HEK293 (cell line): ENCODE measurements at regions not wholly inside any gene's neighbourhood (a gene's known extent, or its start where the extent isn't known, plus 50 kb on each side); places are given as distances from the start of the nearest gene placed in this dataset.

Source experiments
- CTCF ChIA-PET: fragments of 350-600 bp; formaldehyde crosslinking; extraction: SDS; loops from one replicate; lab custom pipeline; 2021; ENCODE audit warnings: antibody characterized with exemption; lab: Yijun Ruan, JAX
- POLR2A ChIA-PET: fragments of 300-600 bp; formaldehyde crosslinking; extraction: SDS; loops from one replicate; lab custom pipeline; 2020; ENCODE audit warnings: antibody characterized with exemption, inconsistent platforms; lab: Yijun Ruan, JAX
- H3K27ac ChIP-seq: fragments of 200-500 bp; sonication (Bioruptor generic); 2 replicates; pipeline ENCODE4 v1.5.1; 2014; ENCODE audit warnings: low read depth, low read length, control low read depth, inconsistent platforms; ENCODE audit errors: extremely low read depth
- H3K36me3 ChIP-seq, 2 experiments: fragments of 200-500 bp in 1 of 2; sonication (Bioruptor generic) in 1 of 2; 1 replicate in 1 of 2; 2 replicates in 1 of 2; pipeline ENCODE4 v1.5.1; 2014 to 2017; ENCODE audit warnings: inconsistent platforms in 2 of 2, low read length in 2 of 2; ENCODE audit not compliant: control insufficient read depth in 2 of 2, insufficient read depth in 1 of 2
- H3K4me1 ChIP-seq: fragments of 200-500 bp; sonication (Bioruptor generic); 2 replicates; pipeline ENCODE4 v1.5.1; 2014; ENCODE audit warnings: mild to moderate bottlenecking, low read length, inconsistent platforms; ENCODE audit not compliant: control insufficient read depth, insufficient read depth
- H3K4me3 ChIP-seq: 2 replicates; pipeline ENCODE4 v1.5.1; 2011; ENCODE audit warnings: low read depth, mild to moderate bottlenecking, control low read depth, low read length, moderate library complexity
- H3K9me3 ChIP-seq: fragments of 200-500 bp; sonication (Bioruptor generic); 2 replicates; pipeline ENCODE4 v1.5.1; 2014; ENCODE audit warnings: low read depth, low read length, inconsistent platforms; ENCODE audit not compliant: control insufficient read depth, insufficient read depth
- GLI2 ChIP-seq: fragments of 450-650 bp; formaldehyde crosslinking; IDR thresholded peaks from 2 replicates; pipeline ENCODE4; 2017; ENCODE audit warnings: missing biosample characterization, missing genetic modification characterization, low read depth, borderline replicate concordance
- MZF1 ChIP-seq: fragments of 450-650 bp; formaldehyde crosslinking; IDR thresholded peaks from 2 replicates; pipeline ENCODE4 v1.5.1; 2017; ENCODE audit warnings: missing biosample characterization, missing genetic modification characterization, borderline replicate concordance
- OVOL3 ChIP-seq: fragments of 450-650 bp; formaldehyde crosslinking; IDR thresholded peaks from 2 replicates; pipeline ENCODE4 v1.5.1; 2016; ENCODE audit warnings: missing biosample characterization, missing genetic modification characterization
- RBAK ChIP-seq: fragments of 450-650 bp; formaldehyde crosslinking; IDR thresholded peaks from 2 replicates; pipeline ENCODE4 v1.5.1; 2016; ENCODE audit warnings: missing biosample characterization, missing genetic modification characterization
- ZIC2 ChIP-seq: fragments of 450-650 bp; formaldehyde crosslinking; IDR thresholded peaks from 2 replicates; pipeline ENCODE4 v1.5.1; 2016; ENCODE audit warnings: missing biosample characterization, missing genetic modification characterization
- ZNF16 ChIP-seq: fragments of 450-650 bp; formaldehyde crosslinking; IDR thresholded peaks from 2 replicates; pipeline ENCODE4 v1.5.1; 2016; ENCODE audit warnings: low read depth, missing biosample characterization, missing genetic modification characterization
- ZNF274 ChIP-seq, 2 experiments: fragments of 200-500 bp in 1 of 2; fragments of 450-650 bp in 1 of 2; sonication (Bioruptor generic) in 1 of 2; formaldehyde crosslinking in 1 of 2; IDR thresholded peaks; 2 replicates each; pipeline versions ENCODE4 v1.5.1 to v1.6.1; 2014 to 2016; ENCODE audit warnings: borderline replicate concordance in 1 of 2, inconsistent platforms in 1 of 2, low read length in 1 of 2, missing biosample characterization in 1 of 2, missing genetic modification characterization in 1 of 2
- ZNF335 ChIP-seq: fragments of 450-650 bp; formaldehyde crosslinking; conservative IDR thresholded peaks from 2 replicates; pipeline ENCODE4 v1.5.1; 2016; ENCODE audit warnings: missing biosample characterization, missing genetic modification characterization
- ZNF391 ChIP-seq: fragments of 450-650 bp; formaldehyde crosslinking; IDR thresholded peaks from 2 replicates; pipeline ENCODE4 v1.5.1; 2016; ENCODE audit warnings: low read depth, missing biosample characterization, missing genetic modification characterization, borderline replicate concordance
- ZNF560 ChIP-seq: fragments of 450-650 bp; formaldehyde crosslinking; IDR thresholded peaks from 2 replicates; pipeline ENCODE4 v1.5.1; 2017; ENCODE audit warnings: missing biosample characterization, missing genetic modification characterization, borderline replicate concordance
- ZNF585B ChIP-seq: fragments of 450-650 bp; formaldehyde crosslinking; IDR thresholded peaks from 2 replicates; pipeline ENCODE4 v1.5.1; 2016; ENCODE audit warnings: missing biosample characterization, missing genetic modification characterization
- ZNF626 ChIP-seq: fragments of 450-650 bp; sonication (Bioruptor Pico); formaldehyde crosslinking; IDR thresholded peaks from 2 replicates; pipeline ENCODE4 v1.5.1; 2018; ENCODE audit warnings: missing biosample characterization, missing genetic modification characterization, inconsistent platforms
- ZNF629 ChIP-seq: fragments of 450-650 bp; formaldehyde crosslinking; IDR thresholded peaks from 2 replicates; pipeline ENCODE4 v1.5.1; 2017; ENCODE audit warnings: missing biosample characterization, missing genetic modification characterization
- ZNF670 ChIP-seq: fragments of 450-650 bp; formaldehyde crosslinking; IDR thresholded peaks from 2 replicates; pipeline ENCODE4 v1.5.1; 2016; ENCODE audit warnings: missing biosample characterization, missing genetic modification characterization, low read depth
- ZNF677 ChIP-seq: fragments of 450-650 bp; IDR thresholded peaks from 2 replicates; pipeline ENCODE4 v1.5.0; 2018; ENCODE audit warnings: missing biosample characterization, mild to moderate bottlenecking, missing genetic modification characterization, moderate library complexity
- ZNF837 ChIP-seq: fragments of 450-650 bp; formaldehyde crosslinking; IDR thresholded peaks from 2 replicates; pipeline ENCODE4 v1.5.1; 2016; ENCODE audit warnings: missing biosample characterization, missing genetic modification characterization
- TF ChIP-seq, protein P1 (sequence below): fragments of 450-650 bp; formaldehyde crosslinking; IDR thresholded peaks from 2 replicates; pipeline ENCODE4 v1.5.1; 2016; ENCODE audit warnings: missing biosample characterization, missing genetic modification characterization
- TF ChIP-seq, protein P2 (sequence below): fragments of 450-650 bp; formaldehyde crosslinking; IDR thresholded peaks from 2 replicates; pipeline ENCODE4 v1.5.1; 2016; ENCODE audit warnings: missing biosample characterization, missing genetic modification characterization, borderline replicate concordance
- TF ChIP-seq, protein P3 (sequence below): sonication (generic); formaldehyde crosslinking; IDR thresholded peaks from 2 replicates; pipeline ENCODE4 v1.8.1; 2022; ENCODE audit warnings: mild to moderate bottlenecking, moderate library complexity, missing genetic modification reagents
- TF ChIP-seq, protein P4 (sequence below): fragments of 450-650 bp; formaldehyde crosslinking; IDR thresholded peaks from 2 replicates; pipeline ENCODE4 v1.5.1; 2016; ENCODE audit warnings: missing biosample characterization, missing genetic modification characterization

DNA sequence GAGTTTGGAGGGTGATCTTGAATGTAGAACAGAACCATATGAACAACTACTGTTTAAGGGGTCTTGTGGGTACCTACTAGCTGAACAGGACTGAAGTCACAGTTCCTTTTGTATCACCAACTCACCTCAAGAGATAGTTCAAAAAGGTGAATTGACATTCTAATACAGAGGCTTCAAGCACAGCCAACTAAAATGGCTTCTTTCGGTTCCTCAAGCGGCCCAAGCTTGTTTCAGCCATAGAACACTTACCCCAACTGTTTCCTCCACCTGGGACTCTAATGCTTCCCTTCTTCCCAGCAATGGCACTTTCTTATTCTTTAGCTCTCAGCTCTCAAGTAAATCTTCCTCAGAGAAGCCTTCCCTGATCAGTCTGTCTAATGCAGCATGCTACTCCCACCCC is 277.5 kb upstream of the GK2 start:
- ChIA-PET POLR2A (no interaction called here), CTCF (interaction anchor here (0.6 kb wide), 1 partner anchor 196 kb away, joined by 3 read pairs; no protein-coding TSS in a partner anchor)
- H3K36me3 ChIP-seq: no peaks in the 10 kb centered on the region
- H3K4me3 ChIP-seq: no peak overlapping the region
- H3K9me3 ChIP-seq: no peaks in the 10 kb centered on the region
- no peaks in the 10 kb centered on the region for H3K4me1 ChIP-seq
- TF ChIP-seq OVOL3 (no peak), ZNF560 (no peak), ZNF585B (no peak), RBAK (tag by site-specific recombination) (no peak), ZNF837 (no peak), ZNF16 (tag by site-specific recombination) (no peak), MZF1 (tag by site-specific recombination) (no peak), ZNF629 (no peak), ZNF391 (no peak), ZNF335 (no peak), GLI2 (no peak), ZNF626 (tag by site-specific recombination) (no peak), ZNF677 (tag by site-specific recombination) (no peak), ZNF274 (IDR thresholded peaks at IDR 0.05; ENCODE audit: low read length) (no peak), ZNF274 (tag by site-specific recombination; IDR thresholded peaks at IDR 0.05; ENCODE audit: borderline replicate concordance) (no peak), ZIC2 (tag by site-specific recombination) (no peak), ZNF670 (no peak)
- TF ChIP-seq, protein P1, sequence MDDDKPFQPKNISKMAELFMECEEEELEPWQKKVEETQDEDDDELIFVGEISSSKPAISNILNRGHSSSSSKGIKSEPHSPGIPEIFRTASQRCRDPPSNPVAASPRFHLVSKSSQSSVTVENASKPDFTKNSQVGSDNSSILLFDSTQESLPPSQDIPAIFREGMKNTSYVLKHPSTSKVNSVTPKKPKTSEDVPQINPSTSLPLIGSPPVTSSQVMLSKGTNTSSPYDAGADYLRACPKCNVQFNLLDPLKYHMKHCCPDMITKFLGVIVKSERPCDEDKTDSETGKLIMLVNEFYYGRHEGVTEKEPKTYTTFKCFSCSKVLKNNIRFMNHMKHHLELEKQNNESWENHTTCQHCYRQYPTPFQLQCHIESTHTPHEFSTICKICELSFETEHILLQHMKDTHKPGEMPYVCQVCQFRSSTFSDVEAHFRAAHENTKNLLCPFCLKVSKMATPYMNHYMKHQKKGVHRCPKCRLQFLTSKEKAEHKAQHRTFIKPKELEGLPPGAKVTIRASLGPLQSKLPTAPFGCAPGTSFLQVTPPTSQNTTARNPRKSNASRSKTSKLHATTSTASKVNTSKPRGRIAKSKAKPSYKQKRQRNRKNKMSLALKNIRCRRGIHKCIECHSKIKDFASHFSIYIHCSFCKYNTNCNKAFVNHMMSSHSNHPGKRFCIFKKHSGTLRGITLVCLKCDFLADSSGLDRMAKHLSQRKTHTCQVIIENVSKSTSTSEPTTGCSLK: no peak
- TF ChIP-seq, protein P2, sequence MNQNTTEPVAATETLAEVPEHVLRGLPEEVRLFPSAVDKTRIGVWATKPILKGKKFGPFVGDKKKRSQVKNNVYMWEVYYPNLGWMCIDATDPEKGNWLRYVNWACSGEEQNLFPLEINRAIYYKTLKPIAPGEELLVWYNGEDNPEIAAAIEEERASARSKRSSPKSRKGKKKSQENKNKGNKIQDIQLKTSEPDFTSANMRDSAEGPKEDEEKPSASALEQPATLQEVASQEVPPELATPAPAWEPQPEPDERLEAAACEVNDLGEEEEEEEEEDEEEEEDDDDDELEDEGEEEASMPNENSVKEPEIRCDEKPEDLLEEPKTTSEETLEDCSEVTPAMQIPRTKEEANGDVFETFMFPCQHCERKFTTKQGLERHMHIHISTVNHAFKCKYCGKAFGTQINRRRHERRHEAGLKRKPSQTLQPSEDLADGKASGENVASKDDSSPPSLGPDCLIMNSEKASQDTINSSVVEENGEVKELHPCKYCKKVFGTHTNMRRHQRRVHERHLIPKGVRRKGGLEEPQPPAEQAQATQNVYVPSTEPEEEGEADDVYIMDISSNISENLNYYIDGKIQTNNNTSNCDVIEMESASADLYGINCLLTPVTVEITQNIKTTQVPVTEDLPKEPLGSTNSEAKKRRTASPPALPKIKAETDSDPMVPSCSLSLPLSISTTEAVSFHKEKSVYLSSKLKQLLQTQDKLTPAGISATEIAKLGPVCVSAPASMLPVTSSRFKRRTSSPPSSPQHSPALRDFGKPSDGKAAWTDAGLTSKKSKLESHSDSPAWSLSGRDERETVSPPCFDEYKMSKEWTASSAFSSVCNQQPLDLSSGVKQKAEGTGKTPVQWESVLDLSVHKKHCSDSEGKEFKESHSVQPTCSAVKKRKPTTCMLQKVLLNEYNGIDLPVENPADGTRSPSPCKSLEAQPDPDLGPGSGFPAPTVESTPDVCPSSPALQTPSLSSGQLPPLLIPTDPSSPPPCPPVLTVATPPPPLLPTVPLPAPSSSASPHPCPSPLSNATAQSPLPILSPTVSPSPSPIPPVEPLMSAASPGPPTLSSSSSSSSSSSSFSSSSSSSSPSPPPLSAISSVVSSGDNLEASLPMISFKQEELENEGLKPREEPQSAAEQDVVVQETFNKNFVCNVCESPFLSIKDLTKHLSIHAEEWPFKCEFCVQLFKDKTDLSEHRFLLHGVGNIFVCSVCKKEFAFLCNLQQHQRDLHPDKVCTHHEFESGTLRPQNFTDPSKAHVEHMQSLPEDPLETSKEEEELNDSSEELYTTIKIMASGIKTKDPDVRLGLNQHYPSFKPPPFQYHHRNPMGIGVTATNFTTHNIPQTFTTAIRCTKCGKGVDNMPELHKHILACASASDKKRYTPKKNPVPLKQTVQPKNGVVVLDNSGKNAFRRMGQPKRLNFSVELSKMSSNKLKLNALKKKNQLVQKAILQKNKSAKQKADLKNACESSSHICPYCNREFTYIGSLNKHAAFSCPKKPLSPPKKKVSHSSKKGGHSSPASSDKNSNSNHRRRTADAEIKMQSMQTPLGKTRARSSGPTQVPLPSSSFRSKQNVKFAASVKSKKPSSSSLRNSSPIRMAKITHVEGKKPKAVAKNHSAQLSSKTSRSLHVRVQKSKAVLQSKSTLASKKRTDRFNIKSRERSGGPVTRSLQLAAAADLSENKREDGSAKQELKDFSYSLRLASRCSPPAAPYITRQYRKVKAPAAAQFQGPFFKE (tag by site-specific recombination): no peak
- no peak overlapping the region for H3K27ac ChIP-seq

DNA sequence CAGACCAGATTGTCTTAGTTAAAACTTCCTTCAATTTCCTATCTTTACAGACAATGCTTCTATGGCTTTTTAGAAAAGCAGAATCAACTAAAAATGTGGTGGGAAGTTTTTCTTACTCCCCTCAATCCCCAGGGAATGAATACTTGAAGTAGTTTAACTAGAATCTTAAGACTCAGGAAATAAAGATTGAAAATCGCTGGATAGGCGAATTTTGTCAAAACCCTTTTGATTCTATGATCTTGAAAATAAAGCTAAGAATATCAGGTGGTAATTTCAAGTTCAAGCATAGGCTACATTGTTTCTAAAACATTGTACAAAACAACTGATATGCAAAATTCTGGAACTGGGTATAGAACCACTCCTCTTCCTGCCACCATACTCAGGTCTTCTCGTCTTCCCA is 276.5 kb upstream of the GK2 start:
- no peak overlapping the region for H3K27ac ChIP-seq
- POLR2A ChIA-PET: no interaction called here
- CTCF ChIA-PET: no interaction called here

More for the DNA sequence above, 276.5 kb upstream of the GK2 start:
- Histone ChIP-seq H3K36me3 (no peaks in the 10 kb centered on the region), H3K9me3 (no peaks in the 10 kb centered on the region), H3K4me3 (no peak overlapping the region), H3K4me1 (no peaks in the 10 kb centered on the region)
- TF ChIP-seq, protein P3, sequence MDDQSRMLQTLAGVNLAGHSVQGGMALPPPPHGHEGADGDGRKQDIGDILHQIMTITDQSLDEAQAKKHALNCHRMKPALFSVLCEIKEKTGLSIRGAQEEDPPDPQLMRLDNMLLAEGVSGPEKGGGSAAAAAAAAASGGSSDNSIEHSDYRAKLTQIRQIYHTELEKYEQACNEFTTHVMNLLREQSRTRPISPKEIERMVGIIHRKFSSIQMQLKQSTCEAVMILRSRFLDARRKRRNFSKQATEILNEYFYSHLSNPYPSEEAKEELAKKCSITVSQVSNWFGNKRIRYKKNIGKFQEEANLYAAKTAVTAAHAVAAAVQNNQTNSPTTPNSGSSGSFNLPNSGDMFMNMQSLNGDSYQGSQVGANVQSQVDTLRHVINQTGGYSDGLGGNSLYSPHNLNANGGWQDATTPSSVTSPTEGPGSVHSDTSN: no peak
- TF ChIP-seq, protein P4, sequence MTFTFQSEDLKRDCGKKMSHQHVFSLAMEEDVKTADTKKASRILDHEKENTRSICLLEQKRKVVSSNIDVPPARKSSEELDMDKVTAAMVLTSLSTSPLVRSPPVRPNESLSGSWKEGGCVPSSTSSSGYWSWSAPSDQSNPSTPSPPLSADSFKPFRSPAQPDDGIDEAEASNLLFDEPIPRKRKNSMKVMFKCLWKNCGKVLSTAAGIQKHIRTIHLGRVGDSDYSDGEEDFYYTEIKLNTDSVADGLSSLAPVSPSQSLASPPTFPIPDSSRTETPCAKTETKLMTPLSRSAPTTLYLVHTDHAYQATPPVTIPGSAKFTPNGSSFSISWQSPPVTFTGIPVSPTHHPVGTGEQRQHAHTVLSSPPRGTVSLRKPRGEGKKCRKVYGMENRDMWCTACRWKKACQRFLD (tag by site-specific recombination): no peak
